Ovary (tissue), 7 donors: ENCODE measurements at regions not wholly inside any gene's neighbourhood (a gene's known extent, or its start where the extent isn't known, plus 50 kb on each side); places are given as distances from the start of the nearest gene placed in this dataset.

Source experiments
- DNase-seq, 5 donors: peaks; one replicate each; pipeline ENCODE4 v3.0.0-alpha.2; 2019 to 2020
- H3K27ac ChIP-seq, 2 donors: fragments of 200-600 bp; one replicate each; pipeline versions ENCODE4 v1.5.1 to v1.8.0; 2019 to 2022
- H3K27me3 ChIP-seq: fragments of 200-600 bp; one replicate; pipeline ENCODE4 v1.8.0; 2022
- H3K36me3 ChIP-seq: fragments of 200-600 bp; sonication (generic); one replicate; pipeline ENCODE4 v1.5.1; 2019
- H3K4me1 ChIP-seq: one replicate; pipeline ENCODE4 v1.8.1; 2013; ENCODE audit warnings: mild to moderate bottlenecking, moderate library complexity; ENCODE audit not compliant: insufficient read depth
- H3K4me3 ChIP-seq: fragments of 200-600 bp; sonication (generic); one replicate; pipeline ENCODE4 v1.5.1; 2017
- H3K9me3 ChIP-seq, 2 donors: fragments of 200-600 bp in 1 of 2; sonication (generic) in 1 of 2; one replicate each; pipeline versions ENCODE4 v1.5.1 to v1.8.1; 2013 to 2019; ENCODE audit warnings: mild to moderate bottlenecking in 1 of 2, moderate library complexity in 1 of 2
- EP300 ChIP-seq: sonication (generic); formaldehyde crosslinking; IDR thresholded peaks from one replicate; pipeline ENCODE4 v1.6.1; 2017; ENCODE audit warnings: antibody characterized with exemption
- POLR2A ChIP-seq: fragments of 450-650 bp; IDR thresholded peaks from one replicate; pipeline ENCODE4 v1.6.1; 2017; ENCODE audit warnings: antibody characterized with exemption, mild to moderate bottlenecking, moderate library complexity
- WGBS, 3 donors: extraction: QIAGEN DNeasy Blood & Tissue Kit in 1 of 3; methylation state at CpG; one replicate each; pipeline versions ENCODE4 v1.1.5 to v1.1.7; 2013 to 2017; 5-methylcytosine and 5-hydroxymethylcytosine counted together
- intact Hi-C, 4 donors: fragments of 100-400 bp; cut with DNase I; formaldehyde crosslinking; loops; one replicate each; pipeline versions ENCODE4 v1.11.0 to v1.15.1; 2022 to 2023
- TF ChIP-seq, protein P1 (sequence below), 3 donors: fragments of 450-650 bp in 2 of 3; fragments of 200-600 bp in 1 of 3; IDR thresholded peaks; one replicate each; pipeline versions ENCODE4 v1.5.1 to v1.8.0; 2016 to 2022; ENCODE audit warnings: antibody characterized with exemption in 3 of 3, mild to moderate bottlenecking in 1 of 3
- donor health status: DM: no; HTN: no; CAD: no; lungs with moderate emphysema.
- donor health status: DM: no; HTN: no; CAD: no.
- donor health status: Bipolar disorder and iron deficiency.
- donor health status: DM: no; HTN: no; CAD: no.
- donor health status: DM: yes; HTN: yes; CAD: no.

DNA sequence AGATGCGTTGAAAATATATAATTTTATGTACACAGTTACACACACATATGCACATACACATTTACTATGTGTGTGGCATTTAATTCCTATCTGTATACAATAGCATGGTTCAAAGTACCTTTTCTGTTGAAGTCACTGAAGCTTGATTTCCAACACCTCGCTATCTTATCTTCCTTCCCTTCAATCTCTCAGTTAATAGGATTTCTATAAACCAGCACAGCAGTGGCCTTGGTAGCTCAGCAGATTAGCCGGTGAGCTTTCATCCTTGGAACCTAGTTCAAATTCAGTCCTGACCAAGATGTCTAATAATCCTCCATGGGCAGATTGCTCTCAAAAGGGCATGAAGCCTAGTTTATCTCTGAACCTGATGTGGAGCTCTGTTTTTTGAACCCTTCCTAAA, 2389.5 kb downstream of the MAT2B start:
- 80 to 95% (median 81%) methylated on average over 3 of the region's 3 CpGs for WGBS, 3 donors
- intact Hi-C loops = no loop called here
- TF ChIP-seq EP300 (no peak), POLR2A (no peak)
- TF ChIP-seq, protein P1, sequence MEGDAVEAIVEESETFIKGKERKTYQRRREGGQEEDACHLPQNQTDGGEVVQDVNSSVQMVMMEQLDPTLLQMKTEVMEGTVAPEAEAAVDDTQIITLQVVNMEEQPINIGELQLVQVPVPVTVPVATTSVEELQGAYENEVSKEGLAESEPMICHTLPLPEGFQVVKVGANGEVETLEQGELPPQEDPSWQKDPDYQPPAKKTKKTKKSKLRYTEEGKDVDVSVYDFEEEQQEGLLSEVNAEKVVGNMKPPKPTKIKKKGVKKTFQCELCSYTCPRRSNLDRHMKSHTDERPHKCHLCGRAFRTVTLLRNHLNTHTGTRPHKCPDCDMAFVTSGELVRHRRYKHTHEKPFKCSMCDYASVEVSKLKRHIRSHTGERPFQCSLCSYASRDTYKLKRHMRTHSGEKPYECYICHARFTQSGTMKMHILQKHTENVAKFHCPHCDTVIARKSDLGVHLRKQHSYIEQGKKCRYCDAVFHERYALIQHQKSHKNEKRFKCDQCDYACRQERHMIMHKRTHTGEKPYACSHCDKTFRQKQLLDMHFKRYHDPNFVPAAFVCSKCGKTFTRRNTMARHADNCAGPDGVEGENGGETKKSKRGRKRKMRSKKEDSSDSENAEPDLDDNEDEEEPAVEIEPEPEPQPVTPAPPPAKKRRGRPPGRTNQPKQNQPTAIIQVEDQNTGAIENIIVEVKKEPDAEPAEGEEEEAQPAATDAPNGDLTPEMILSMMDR (IDR thresholded peaks at IDR 0.05) = no peak

DNA sequence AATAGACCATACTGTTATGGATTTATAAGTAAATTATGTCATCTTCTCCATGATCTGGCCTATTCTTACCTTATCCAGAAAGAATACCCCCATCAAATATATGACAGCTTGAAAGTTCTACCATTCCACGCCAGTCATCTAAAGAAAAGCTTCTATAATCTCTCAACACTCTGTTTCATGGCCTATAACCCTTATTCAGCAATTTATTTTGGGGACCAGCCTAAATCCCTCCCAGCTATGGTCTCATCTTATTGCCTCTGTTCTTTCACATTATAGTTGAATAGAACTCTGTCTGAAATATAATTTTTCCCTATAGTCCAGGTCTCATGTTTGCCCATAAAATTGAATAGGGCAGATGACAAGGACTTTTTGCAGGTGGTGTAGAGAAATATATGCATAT, 2387.6 kb upstream of the WWC1 start:
- no peaks in the 10 kb centered on the region for H3K4me1 ChIP-seq
- no peak for DNase-seq
- no peak for TF ChIP-seq EP300
- no peak for TF ChIP-seq POLR2A
- TF ChIP-seq, protein P1 (IDR thresholded peaks at IDR 0.05) = no peak
- WGBS, 3 donors = 81 to 93% (median 82%) methylated on average over 1 of the region's 1 CpG
- H3K27ac ChIP-seq = no peak overlapping the region
- no peaks in the 10 kb centered on the region for H3K27me3 ChIP-seq
- H3K9me3 ChIP-seq = no peaks in the 10 kb centered on the region
- H3K36me3 ChIP-seq = no peaks in the 10 kb centered on the region
- H3K4me3 ChIP-seq = no peak overlapping the region
- intact Hi-C loops = no loop called here

More for the DNA sequence above, 2389.5 kb downstream of the MAT2B start:
- Histone ChIP-seq H3K27me3 (no peaks in the 10 kb centered on the region), H3K9me3 (no peaks in the 10 kb centered on the region), H3K36me3 (no peaks in the 10 kb centered on the region), H3K4me1 (no peaks in the 10 kb centered on the region), H3K27ac (no peak overlapping the region), H3K4me3 (no peak overlapping the region)
- no peak for DNase-seq

DNA sequence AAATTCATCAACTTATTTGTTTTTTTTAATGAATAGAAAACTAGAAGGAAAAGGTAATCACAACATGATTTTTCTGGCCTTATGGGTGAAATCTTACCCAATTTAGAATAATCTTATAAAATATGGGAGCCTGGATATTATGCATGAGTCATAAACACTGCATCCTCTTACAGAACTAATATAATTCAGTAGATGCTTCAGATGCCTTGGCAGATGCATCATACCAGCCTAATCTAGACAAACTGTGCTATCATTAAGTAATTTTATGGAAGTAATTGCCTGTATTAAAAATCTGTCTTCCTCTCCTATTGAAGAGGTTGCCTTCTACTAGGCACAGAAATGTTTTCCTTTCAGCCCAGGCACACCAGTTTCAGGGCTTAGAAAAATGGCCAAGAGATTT, 2384.6 kb upstream of the WWC1 start:
- TF ChIP-seq, protein P1 (IDR thresholded peaks at IDR 0.05) = no peak
- TF ChIP-seq EP300 (no peak), POLR2A (no peak)
- no peaks in the 10 kb centered on the region for H3K4me1 ChIP-seq
- intact Hi-C loops = no loop called here
- H3K9me3 ChIP-seq = no peaks in the 10 kb centered on the region
- no peaks in the 10 kb centered on the region for H3K27me3 ChIP-seq
- no peaks in the 10 kb centered on the region for H3K36me3 ChIP-seq
- no peak overlapping the region for H3K27ac ChIP-seq
- no peak for DNase-seq
- H3K4me3 ChIP-seq = no peak overlapping the region

DNA sequence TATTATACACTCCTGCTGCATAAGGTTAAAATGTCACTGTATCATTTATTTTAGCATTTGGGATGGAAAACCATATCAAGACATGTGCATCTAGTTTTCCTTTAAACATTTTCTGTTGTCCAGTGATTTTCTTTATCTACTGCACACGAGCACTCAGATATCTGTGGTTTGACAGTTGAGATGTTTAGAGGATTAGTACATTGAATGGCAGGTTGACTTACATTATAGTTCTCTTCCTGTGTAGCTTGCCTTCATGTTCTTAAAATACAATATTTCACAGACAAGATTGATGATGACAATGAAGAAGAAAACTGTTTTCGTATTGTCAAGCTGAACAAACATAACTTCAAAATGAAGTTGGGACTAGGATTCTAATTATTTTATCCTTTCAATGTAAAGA, 2378.4 kb upstream of the WWC1 start:
- no peak for DNase-seq
- intact Hi-C loops = no loop called here
- no peak overlapping the region for H3K4me3 ChIP-seq
- no peaks in the 10 kb centered on the region for H3K27me3 ChIP-seq
- no peaks in the 10 kb centered on the region for H3K4me1 ChIP-seq
- WGBS, 3 donors = 47 to 66% (median 49%) methylated on average over 2 of the region's 2 CpGs
- H3K27ac ChIP-seq = no peak overlapping the region
- no peak for TF ChIP-seq EP300
- no peak for TF ChIP-seq POLR2A
- TF ChIP-seq, protein P1 (IDR thresholded peaks at IDR 0.05) = no peak
- H3K36me3 ChIP-seq = no peaks in the 10 kb centered on the region
- H3K9me3 ChIP-seq = no peaks in the 10 kb centered on the region

DNA sequence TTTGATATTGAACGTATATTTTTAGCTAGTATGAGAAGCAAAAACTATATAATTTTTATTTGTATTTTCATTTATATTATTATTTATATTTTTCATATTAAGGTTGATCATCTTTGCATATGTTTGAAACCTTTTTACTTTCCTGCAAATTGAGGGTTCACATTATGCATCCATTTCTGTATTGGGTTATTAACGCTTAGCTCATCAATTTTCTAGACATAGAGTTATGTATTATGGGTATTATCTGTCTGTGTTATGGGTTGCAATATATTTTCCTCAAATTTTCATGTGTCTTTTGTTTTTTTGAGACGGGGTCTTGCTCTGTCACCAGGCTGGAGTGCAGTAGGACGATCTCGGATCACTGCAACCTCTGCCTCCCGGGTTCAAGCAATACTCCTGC, 2377.0 kb upstream of the WWC1 start:
- DNase-seq = no peak
- H3K27ac ChIP-seq = no peak overlapping the region
- no peaks in the 10 kb centered on the region for H3K9me3 ChIP-seq
- TF ChIP-seq POLR2A (no peak), EP300 (no peak)
- TF ChIP-seq, protein P1 (IDR thresholded peaks at IDR 0.05) = no peak
- H3K27me3 ChIP-seq = no peaks in the 10 kb centered on the region
- no peaks in the 10 kb centered on the region for H3K4me1 ChIP-seq
- H3K4me3 ChIP-seq = no peak overlapping the region
- 90 to 95% (median 92%) methylated on average over 6 of the region's 6 CpGs for WGBS, 3 donors
- no peaks in the 10 kb centered on the region for H3K36me3 ChIP-seq
- intact Hi-C loops = no loop called here
